Thymus (tissue), 11 donors: ENCODE measurements at regions not wholly inside any gene's neighbourhood (a gene's known extent, or its start where the extent isn't known, plus 50 kb on each side); places are given as distances from the start of the nearest gene placed in this dataset.
"Not testable (repeated sequence)": the region's sequence is repeated elsewhere in the genome, so short reads cannot be mapped to it uniquely, and the experiment has no call there.

ENCODE experiments used
- DNase-seq, 9 donors: peaks; one replicate each; pipeline ENCODE4 v3.0.0-alpha.2; 2013; ENCODE audit warnings: low spot score in 9 of 9, low read depth in 6 of 9, missing footprints in 1 of 9
- H3K27ac ChIP-seq, 2 donors: one replicate each; pipeline ENCODE4 v1.5.1; 2013; ENCODE audit warnings: control low read depth in 1 of 2, low read depth in 1 of 2, low read length in 1 of 2, mild to moderate bottlenecking in 1 of 2, moderate library complexity in 1 of 2
- H3K27me3 ChIP-seq, 2 donors: one replicate each; pipeline ENCODE4 v1.5.1; 2013; ENCODE audit warnings: low read length in 1 of 2; ENCODE audit not compliant: control insufficient read depth in 2 of 2, insufficient read depth in 1 of 2
- H3K36me3 ChIP-seq, 2 donors: one replicate each; pipeline ENCODE4 v1.5.1; 2013; ENCODE audit warnings: low read length in 1 of 2, mild to moderate bottlenecking in 1 of 2, moderate library complexity in 1 of 2; ENCODE audit not compliant: control insufficient read depth in 2 of 2, insufficient read depth in 2 of 2
- H3K4me1 ChIP-seq, 2 donors: one replicate each; pipeline ENCODE4 v1.5.1; 2013; ENCODE audit warnings: low read length in 2 of 2; ENCODE audit not compliant: control insufficient read depth in 2 of 2, insufficient read depth in 2 of 2
- H3K4me3 ChIP-seq, 2 donors: one replicate each; pipeline ENCODE4 v1.5.1; 2013; ENCODE audit warnings: low read length in 2 of 2, control low read depth in 1 of 2, mild to moderate bottlenecking in 1 of 2
- H3K9me3 ChIP-seq, 2 donors: one replicate each; pipeline ENCODE4 v1.5.1; 2013; ENCODE audit warnings: low read length in 1 of 2, mild to moderate bottlenecking in 1 of 2; ENCODE audit not compliant: control insufficient read depth in 2 of 2, insufficient read depth in 1 of 2
- WGBS: extraction: QIAGEN DNeasy Blood & Tissue Kit; methylation state at CpG from one replicate; pipeline ENCODE4 v1.1.7; 2013; 5-methylcytosine and 5-hydroxymethylcytosine counted together
- donor health status: healthy.

GRCh38 chr1:38778521-38778920 lies 81.1 kb downstream of the RRAGC start:
- no peak for DNase-seq
- no peak overlapping the region for H3K27ac ChIP-seq
- H3K27me3 ChIP-seq, result peaks cover 7 to 16% of the 10 kb centered on the region in 2 donors
- no peaks in the 10 kb centered on the region for H3K36me3 ChIP-seq
- 48% methylated on average over 1 of the region's 1 CpG for WGBS
- H3K4me1 ChIP-seq, result no peaks in the 10 kb centered on the region
- no peaks in the 10 kb centered on the region for H3K9me3 ChIP-seq
- H3K4me3 ChIP-seq, result no peak overlapping the region

- Histone ChIP-seq H3K36me3 (no peaks in the 10 kb centered on the region), H3K4me1 (no peaks in the 10 kb centered on the region), H3K27ac (no peak overlapping the region), H3K9me3 (no peaks in the 10 kb centered on the region), H3K4me3 (no peak overlapping the region), H3K27me3 (peaks cover 4 to 13% of the 10 kb centered on the region in 2 donors)
- DNase-seq, result no peak
- 93% methylated on average over 2 of the region's 2 CpGs for WGBS
Measured at GRCh38 chr1:38778051-38778450, 81.5 kb downstream of the RRAGC start.

GRCh38 chr1:38777464-38777957 lies 82.1 kb downstream of the RRAGC start:
- Histone ChIP-seq H3K4me1 (no peaks in the 10 kb centered on the region), H3K36me3 (no peaks in the 10 kb centered on the region), H3K9me3 (no peaks in the 10 kb centered on the region), H3K27ac (no peak overlapping the region), H3K4me3 (no peak overlapping the region), H3K27me3 (peaks cover 0 to 10% of the 10 kb centered on the region in 2 donors)
- no peak for DNase-seq
- 79% methylated on average over 6 of the region's 6 CpGs for WGBS

GRCh38 chr1:38776466-38777065 lies 83.0 kb downstream of the RRAGC start:
- no peak overlapping the region for H3K4me3 ChIP-seq
- H3K9me3 ChIP-seq, result no peaks in the 10 kb centered on the region
- no peak for DNase-seq
- no peaks in the 10 kb centered on the region for H3K36me3 ChIP-seq
- no peaks in the 10 kb centered on the region for H3K4me1 ChIP-seq
- H3K27me3 ChIP-seq, result peaks cover 0 to 3% of the 10 kb centered on the region in 2 donors
- H3K27ac ChIP-seq, result no peak overlapping the region

- DNase-seq, result no peak
- Histone ChIP-seq H3K27ac (no peak overlapping the region), H3K4me3 (no peak overlapping the region), H3K36me3 (no peaks in the 10 kb centered on the region), H3K27me3 (peaks cover 0 to 3% of the 10 kb centered on the region in 2 donors), H3K4me1 (no peaks in the 10 kb centered on the region), H3K9me3 (no peaks in the 10 kb centered on the region)
- WGBS, result 94% methylated on average over 9 of the region's 9 CpGs
Measured at GRCh38 chr1:38775175-38775845, 84.3 kb downstream of the RRAGC start.

GRCh38 chr1:38773483-38773882 lies 86.1 kb downstream of the RRAGC start:
- no peak for DNase-seq
- H3K27me3 ChIP-seq, result no peaks in the 10 kb centered on the region
- WGBS, result 78% methylated on average over 2 of the region's 2 CpGs
- H3K4me3 ChIP-seq, result no peak overlapping the region
- H3K36me3 ChIP-seq, result no peaks in the 10 kb centered on the region
- no peaks in the 10 kb centered on the region for H3K4me1 ChIP-seq
- no peak overlapping the region for H3K27ac ChIP-seq
- no peaks in the 10 kb centered on the region for H3K9me3 ChIP-seq

GRCh38 chr1:38772953-38773352 lies 86.6 kb downstream of the RRAGC start:
- no peak for DNase-seq
- 95% methylated on average over 3 of the region's 3 CpGs for WGBS
- H3K4me3 ChIP-seq, result no peak overlapping the region
- no peaks in the 10 kb centered on the region for H3K4me1 ChIP-seq
- no peaks in the 10 kb centered on the region for H3K9me3 ChIP-seq
- H3K36me3 ChIP-seq, result no peaks in the 10 kb centered on the region
- H3K27me3 ChIP-seq, result no peaks in the 10 kb centered on the region
- no peak overlapping the region for H3K27ac ChIP-seq

GRCh38 chr1:38772026-38772425 lies 87.5 kb downstream of the RRAGC start:
- Histone ChIP-seq H3K27me3 (no peaks in the 10 kb centered on the region), H3K4me1 (no peaks in the 10 kb centered on the region), H3K9me3 (no peaks in the 10 kb centered on the region), H3K4me3 (no peak overlapping the region), H3K36me3 (no peaks in the 10 kb centered on the region), H3K27ac (no peak overlapping the region)
- no peak for DNase-seq
- 65% methylated on average over 4 of the region's 4 CpGs for WGBS

- not testable (repeated sequence) for H3K27me3 ChIP-seq, DNase-seq, H3K27ac ChIP-seq, H3K36me3 ChIP-seq, H3K4me1 ChIP-seq, H3K9me3 ChIP-seq, H3K4me3 ChIP-seq
- 96% methylated on average over 3 of the region's 5 CpGs for WGBS
Measured at GRCh38 chr1:38770516-38771173, 88.9 kb downstream of the RRAGC start.
